Activated CD8-positive, alpha-beta memory T cell treated with anti-CD3 and anti-CD28 coated beads for 48 hours (primary cell): ENCODE measurements at regions not wholly inside any gene's neighbourhood (a gene's known extent, or its start where the extent isn't known, plus 50 kb on each side); places are given as distances from the start of the nearest gene placed in this dataset.

Source experiments
- DNase-seq, 3 experiments: peaks; one replicate each; pipeline ENCODE4 v3.0.0-alpha.2; 2020; ENCODE audit warnings: low read depth in 2 of 3, low spot score in 2 of 3

DNA sequence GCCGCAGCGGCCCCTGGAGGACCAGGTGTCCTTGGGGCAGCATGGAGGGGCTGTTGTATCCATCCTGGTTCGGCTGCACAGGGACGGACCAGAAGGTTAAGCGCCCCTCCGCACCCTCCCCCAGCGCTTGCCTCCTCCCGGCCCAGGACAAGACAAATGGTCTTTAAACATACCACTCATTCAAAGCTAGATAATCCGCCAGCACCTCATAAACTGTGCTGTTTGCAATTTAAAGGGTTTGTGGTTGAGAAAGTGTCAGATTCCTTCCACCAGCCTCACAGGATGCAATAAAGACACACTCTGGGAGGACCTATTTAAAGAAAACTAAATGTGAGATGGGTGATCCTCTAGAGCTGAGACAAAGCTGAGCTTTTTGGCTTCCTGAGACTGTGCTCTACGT, 426.2 kb upstream of the EEF2KMT start:
- no peak for DNase-seq

DNA sequence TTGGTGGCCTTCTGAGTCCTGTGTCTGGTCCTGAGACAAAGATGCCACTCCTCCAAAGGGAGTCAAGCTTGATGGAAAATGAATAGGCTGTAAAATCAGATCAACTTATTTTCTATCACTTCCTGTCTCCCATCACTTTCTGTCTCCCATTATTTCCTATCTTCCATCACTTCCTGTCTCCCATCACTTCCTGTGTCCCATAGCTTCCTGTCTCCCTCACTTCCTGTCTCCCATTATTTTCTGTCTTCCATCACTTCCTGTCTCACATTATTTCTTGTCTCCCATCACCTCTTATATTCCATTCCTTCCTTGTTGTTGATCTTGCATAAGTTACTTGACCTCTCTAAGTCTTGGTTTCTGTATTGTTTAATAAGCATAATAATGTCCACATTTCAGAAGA, 418.5 kb upstream of the EEF2KMT start:
- DNase-seq, result no peak

DNA sequence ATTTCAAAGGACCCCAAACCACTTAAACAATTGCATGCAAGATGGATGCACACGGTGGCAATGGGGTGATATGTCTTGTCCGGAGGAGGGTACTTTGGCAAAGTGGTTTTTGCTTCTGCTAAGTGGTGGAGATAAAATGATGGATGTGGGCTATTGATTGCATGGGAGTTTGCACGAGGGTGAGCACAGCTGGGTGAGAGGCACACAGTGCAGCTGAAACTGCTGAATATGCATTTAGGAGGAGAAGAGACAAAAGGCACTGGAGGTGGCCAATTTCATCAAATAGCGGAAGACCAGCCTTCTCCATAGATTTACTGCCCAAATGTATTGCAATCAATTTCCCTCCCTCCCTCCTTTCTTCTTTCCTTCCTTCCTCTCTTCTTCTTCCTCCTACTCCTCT, 414.4 kb upstream of the EEF2KMT start:
- DNase-seq, result no peak

DNA sequence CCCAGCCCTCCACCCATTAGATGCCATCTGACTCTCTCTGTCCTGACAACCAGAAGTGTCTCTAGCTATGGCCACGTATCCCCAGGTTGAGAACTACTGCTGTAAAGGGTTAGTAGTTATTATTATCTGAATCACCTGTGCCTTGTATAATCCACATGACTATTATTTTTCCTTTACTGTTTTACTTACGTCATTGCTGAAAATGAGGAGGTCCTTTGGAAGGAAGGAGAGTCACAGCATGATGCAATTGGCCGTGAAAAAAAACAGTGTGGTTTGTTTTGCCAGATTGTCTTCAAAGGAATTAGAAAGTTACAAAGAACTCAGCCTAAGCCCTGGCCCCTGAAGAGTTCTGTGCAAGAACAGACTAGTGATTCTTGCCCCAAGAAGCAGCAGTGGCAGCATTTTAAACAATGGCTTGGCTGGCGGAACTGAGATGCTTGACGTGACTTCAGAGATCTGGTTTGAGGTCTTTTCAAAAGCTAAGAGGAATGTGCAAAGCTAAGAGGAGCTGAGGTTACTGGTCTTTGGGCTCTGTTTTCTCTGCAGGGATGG, 413.3 kb upstream of the EEF2KMT start:
- DNase-seq, result no peak

DNA sequence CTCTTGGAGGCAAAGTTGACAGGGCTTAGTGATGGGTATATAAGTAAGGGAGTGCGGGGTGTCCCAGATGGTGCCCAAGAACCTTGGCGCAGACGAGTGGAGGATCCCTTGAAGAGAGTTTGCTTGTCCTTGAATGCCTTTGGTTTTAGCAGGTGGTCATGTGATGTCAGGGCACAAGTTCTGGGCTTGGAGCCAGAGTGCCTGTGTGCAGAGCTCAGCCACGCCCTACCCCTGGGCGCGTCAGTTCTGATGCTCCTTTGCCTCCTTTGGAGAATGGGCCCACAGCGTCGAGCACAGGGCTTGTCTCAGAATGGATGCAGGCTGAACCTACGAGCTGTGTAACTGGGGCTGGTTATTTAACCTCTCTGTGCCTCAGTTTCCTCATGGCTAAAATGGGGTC, 412.2 kb upstream of the EEF2KMT start:
- DNase-seq, result no peak

DNA sequence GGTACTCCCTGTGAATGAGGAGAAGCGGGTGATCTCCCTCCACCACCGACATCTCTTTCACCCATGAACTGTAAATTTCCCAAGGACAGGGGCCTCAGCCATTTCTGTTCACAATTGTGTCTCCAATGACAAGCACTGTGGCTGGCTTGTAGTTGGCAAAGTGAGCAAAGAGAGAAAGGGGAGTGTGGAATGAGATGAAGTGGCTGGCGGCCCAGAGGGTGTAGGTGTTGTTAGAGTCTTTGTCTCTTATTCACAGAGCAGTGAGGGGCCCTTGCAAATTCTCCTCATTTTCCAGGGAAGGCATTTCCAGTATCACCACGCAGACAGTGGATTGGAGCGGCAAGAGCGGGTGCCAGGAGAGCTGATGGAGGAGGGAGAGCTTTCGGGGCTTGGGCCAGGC, 411.7 kb upstream of the EEF2KMT start:
- DNase-seq, result no peak

DNA sequence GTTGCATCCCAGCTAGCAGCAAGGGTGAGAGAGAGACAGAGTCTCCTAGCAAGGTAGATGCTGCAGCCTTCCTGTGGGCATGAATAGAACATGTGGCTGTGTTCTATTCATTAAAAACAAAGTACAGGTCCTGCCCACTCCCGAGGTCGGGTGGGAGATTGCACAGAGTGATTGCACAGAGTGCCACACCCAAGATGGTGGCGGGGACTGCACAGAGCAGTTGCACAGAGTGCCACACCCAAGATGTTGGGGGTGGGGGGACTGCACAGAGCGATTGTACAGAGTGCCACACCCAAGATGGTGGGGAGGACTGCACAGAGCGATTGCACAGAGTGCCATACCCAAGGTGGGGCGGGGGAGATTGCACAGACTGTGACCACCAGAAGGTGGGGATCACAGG, 410.8 kb upstream of the EEF2KMT start:
- DNase-seq, result no peak

DNA sequence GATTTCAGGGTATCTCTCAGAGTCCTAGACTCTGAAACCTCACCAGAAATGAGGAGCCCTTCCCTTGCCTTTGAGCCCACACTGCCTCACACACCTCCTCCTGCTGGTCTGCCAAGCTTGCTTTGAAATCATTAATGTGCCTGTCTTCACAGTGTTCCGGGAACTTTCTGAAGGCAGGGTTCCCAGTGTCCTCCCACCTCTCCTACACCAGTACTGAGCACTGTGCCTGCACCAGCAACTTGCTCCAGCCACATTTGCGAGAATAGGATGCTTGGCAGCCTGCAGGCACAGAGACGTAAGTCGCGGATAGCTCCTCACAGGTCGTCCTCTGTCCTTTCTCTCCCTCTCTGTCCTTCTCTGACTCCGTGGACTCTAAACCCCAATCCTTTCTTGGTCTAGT, 408.4 kb upstream of the EEF2KMT start:
- no peak for DNase-seq

DNA sequence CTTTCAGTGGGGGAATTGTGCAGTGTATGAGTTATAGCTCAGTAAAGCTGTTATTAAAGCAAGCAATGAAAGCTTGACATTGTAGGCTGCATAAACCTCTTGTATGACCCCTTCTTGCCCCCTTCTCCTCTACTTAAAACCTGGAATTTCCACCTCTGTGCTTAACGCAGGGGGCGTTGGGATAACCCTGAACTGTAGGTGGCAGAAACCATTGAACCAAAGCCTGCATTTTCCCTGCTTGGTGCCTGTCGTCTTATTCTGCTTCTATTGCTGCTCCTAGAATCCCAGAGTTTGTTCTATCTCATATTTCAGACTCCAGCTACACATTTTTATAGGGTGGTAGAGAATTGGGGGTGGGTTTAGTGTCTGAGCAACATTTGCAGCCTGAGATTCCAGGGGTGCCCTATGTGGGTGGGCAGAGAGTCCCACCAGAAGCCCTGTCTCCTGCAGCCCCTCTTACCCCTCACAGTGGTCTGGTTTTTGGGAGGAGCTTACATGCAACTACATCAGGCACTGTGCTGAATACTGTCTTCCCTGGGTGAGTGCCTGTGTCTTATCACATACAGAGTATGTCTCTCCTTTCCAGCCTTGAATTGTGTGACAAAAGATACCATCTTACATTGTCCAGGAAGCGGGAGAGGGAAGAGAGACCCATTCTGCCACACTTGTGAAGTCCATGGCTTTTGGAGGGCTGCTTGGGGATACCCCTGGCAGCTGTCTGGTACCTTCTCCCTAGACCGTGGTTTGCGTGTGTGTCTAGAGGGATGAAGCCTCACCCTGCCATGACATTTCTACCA, 407.7 kb upstream of the EEF2KMT start:
- no peak for DNase-seq

DNA sequence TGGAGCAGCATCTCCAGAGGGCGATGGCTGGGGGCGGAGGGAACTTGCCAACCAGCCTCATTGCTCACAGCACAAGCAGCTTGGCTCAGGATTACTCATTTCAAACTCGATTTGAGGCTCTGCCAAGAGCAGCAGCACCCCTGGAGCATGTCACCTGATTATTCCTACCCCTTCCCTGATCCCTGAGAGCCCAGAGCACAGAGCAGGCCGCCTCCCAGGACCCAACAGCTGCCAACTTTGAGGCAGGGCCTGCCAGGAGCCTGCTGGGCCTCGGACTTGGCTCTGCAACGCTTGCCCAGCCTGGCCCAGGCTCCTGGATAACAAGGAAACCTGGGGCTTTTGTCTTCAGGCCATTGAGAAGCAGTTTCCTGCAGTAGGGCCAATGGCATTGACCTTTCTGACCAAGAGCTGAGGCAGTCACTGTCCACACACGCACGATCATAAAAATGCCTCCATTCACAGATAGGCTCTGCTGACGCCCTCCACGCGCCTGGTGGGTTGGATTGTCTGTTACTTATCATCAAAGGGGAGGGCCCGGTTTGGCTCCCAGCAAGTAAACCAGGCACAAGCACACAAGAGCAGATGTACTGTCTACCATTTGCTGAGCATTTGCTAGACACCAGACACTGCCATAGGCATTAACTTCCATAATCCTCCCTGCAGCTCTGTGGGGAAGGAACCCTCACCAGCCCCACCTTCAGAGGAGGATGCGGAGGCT, 406.6 kb upstream of the EEF2KMT start:
- no peak for DNase-seq

DNA sequence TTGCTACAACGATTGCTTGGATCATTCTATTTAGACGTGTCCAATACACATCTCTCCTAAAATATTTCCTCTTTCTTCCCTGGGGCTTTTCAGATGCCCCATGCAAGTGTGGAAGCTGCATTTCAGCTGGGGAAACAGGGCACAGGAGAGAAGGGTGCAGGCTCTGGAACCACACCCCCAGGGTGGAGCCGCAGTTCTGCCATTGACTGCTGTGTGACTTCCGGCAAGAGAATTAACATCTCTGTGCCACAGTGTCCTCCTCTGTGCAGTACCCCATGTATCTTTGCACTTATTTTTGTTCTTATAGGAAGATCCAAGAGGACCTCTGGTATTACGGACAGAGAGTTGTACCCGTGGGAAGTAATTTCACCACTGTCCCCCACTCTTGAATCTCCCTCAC, 405.3 kb upstream of the EEF2KMT start:
- no peak for DNase-seq

DNA sequence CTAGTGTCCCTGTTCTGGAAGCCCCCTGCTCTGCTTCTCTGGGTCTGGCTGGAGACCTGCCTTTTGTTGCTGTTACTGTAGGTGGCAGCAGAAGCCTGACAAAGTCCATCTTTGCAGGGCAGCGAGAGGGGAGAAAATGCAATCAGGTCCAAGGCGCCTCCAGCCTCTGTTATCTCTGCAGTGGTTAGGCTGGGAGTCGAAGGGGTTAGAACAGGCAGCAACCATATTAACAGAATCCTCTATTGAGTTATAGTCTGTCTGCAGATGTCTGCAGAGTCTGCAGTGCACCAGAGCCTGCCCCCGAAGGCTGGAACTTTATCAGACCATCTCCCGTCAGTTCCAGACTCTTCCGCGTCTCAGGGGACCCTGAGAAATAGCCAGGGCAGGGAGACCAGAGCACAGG, 404.9 kb upstream of the EEF2KMT start:
- DNase-seq, result no peak

DNA sequence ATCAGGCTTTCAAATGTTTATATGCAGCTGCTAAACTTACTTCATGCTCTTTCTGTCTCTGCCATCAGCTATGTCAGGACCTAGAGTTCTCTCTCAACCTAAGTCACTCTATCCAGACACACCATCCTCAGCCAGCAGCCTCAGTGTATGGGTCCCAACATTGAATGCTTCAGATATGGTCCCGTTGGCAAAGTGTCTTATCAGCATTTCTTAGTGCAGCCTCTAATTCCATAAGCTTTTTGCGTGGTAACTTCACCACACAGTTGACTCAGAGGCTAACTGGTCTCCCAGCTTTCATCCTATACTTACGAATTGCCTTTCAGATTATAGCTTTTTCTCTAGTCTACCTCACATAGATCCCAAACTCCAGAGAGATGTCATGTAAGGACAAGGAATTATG, 402.9 kb upstream of the EEF2KMT start:
- DNase-seq, result no peak

DNA sequence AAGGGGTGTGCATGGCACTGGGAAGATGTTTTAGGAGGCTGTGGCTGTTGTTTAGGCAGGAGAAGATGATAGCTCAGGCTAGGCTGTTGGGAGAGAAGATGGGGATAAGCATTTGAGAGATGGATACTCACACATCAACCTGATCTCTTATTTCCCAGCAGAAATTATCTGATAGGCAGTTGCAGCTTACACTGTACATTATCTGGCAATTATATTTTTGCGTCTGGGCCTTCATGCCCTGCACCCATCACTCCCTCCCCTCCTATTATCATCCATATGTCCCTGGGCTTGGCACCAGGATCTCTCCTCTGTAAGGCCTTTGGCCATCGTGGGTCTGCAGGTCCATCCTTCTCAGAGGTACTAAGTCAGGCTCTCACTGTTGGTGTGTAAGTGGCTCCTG, 401.0 kb upstream of the EEF2KMT start:
- DNase-seq, result no peak

DNA sequence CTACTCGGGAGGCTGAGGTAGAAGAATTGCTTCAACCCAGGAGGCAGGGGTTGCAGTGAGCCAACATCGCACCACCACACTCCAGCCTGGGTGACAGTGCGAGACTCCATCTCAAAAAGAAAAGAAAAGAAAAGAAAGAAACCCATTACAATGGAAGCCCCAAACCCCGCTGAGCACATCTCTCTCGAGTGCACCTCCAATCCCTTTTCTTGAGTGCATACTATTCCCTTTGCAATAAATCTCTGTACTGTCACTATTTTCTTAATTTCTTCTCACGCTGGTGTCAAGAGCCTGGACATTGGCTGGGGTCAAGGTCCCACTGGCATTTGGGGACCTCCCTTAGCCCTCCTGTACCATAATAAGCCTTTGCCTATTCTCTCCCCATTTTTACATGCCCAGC, 398.4 kb upstream of the EEF2KMT start:
- no peak for DNase-seq

DNA sequence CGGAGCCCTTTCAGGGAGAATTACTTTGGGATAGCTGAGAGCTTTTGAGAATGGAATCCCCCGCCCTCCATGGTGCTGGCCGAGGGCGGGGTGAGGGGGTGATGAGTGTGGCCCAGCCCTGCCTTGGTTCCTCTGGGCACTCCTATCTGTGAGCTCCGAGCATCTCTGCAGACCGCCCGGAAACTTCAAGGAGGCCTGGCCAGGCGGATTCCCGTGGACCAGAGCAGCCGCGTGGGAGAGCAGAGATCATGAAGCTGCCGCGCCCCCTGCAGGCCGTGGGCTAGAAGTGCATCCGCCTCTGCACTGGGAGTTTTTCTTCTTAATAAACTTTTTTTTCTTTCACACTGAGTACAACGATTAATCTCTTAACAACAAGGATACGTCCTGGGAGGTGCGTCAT, 392.9 kb upstream of the EEF2KMT start:
- DNase-seq, result peak in 2 of 3 experiments; percentile 0 to 16

DNA sequence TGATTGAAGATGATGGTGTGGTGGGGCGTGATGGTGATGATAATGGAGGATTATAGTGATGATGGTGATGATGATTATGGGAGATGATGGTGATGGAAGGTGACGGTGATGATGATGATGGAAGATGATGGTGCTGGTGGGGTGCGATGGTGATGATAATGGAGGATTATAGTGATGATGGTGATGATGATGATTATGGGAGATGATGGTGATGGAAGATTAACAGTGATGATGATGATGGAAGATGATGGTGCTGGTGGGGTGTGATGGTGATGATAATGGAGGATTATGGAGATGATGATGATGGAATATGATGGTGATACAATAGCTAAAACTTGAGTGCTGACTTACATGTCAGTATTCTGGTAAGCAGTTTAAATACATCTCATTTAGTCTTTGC, 391.0 kb upstream of the EEF2KMT start:
- DNase-seq, result no peak

DNA sequence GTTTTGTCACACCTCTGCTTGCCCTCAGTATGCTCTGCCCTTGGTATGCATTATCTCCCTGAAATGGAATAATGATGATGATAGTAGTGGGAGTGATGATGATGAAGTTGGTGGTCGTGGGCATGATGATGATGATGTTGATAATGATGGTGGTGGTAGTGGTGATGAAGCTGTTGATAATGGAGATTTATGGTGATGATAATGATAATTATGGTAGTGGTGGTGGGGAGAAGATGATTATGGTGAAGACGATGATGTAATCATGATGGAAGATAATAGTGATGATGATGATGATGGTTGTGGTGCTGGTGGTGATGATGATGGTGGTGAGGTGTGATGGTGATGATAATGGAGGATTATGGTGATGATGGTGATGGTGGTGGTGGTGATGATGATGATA, 390.1 kb upstream of the EEF2KMT start:
- no peak for DNase-seq

DNA sequence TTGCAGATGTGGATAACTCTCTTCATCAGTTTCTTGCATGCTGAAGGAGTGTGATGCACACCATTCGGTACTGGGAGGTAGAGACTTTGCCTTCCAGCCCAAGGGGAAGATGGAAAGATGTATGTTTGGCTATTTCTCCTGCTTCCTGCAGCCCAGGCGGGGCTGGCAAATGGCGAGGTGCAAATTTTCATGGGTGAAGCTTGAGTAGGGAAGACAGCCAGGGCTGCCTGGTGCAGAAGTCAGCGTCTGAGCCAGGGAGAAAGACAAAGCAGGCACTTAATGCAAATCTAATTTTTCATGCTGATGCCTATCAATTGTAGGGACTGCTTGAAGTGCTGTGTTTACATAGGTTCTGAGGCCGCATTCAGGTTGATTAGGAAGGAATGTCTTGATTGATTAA, 384.7 kb upstream of the EEF2KMT start:
- no peak for DNase-seq

DNA sequence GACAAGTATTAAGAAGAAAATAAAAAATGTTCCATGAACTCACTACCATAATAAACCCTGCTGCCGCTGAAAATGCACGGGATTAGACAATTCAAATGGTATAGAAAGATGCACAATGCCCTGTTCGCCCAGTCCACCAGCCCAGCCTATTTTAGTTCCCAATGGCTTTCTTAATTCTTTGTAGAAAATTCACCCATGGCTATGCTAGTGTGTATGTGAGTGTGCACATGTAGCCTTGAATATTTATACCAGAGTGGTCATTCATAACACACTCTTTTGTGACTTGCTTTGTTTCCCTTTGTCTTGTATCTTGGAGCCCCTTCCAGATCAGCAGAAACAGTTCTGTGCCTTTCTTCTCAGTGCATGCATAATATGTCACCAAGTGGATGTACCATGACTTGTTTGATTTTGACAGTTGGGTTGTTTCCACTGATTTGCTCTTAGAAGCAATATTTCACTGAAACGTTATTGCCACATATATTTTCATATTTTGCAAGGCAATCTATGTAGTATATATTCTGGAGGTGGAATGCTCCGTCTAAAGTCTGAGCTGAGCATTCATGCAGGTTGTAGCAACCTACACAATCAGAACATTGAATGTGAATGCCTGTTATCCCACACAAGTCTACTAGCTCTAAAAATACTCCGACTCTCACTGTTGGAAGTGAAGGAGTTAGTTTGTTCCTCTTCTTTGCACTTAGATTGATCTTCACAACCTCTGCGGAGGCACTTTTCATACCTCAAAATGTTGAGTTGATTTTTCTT, 383.0 kb upstream of the EEF2KMT start:
- no peak for DNase-seq

DNA sequence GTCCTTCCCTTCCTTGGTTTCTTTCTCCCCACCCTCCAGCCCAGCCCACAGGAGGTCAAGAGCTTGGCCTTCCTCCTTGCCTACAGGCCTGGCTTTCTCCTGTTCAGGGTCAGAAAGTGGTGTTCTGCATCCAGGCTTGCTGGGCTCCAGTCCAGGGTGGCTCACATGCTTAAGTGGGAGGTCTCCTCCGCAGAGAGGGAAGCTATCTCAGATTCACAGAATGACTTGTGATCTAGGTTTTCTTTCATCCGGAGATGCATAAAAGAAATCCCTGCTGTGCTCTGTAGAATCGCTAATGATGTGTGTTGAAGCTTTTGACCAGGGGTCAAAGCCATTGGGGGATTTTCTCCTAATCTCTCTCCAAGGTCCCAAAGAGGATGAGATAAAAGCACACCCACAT, 382.3 kb upstream of the EEF2KMT start:
- no peak for DNase-seq

DNA sequence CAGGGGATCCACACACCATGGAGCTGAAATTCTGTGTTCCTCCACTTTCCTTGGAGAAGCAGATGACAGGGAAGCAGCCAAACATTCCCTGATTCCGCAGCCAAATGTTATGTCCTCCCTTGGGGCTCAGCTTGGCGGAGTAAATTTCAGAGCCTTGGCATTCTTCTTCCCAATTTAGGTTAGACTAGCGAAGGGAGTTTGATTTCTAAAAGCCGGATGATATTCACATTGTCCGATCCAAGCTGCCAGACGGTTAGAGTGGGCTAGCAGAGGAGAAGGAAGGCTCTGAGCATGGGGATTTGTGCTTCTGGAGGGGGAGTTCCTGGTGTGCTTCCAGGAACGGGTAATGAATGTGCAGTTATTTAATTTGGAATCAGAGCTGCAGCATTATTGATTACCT, 380.4 kb upstream of the EEF2KMT start:
- DNase-seq, result no peak
